Upper lobe of left lung (tissue), 6 donors: ENCODE measurements at regions not wholly inside any gene's neighbourhood (a gene's known extent, or its start where the extent isn't known, plus 50 kb on each side); places are given as distances from the start of the nearest gene placed in this dataset.

Experiments
- ATAC-seq, 2 donors: fragments of 200-7000 bp; cut with Tn5 transposase; one replicate each; pipeline ENCODE4 v1.9.1; 2022; ENCODE audit warnings: mild to moderate bottlenecking in 2 of 2, moderate library complexity in 2 of 2; ENCODE audit not compliant: low FRiP score in 2 of 2
- DNase-seq, 2 donors: peaks; one replicate each; pipeline ENCODE4 v3.0.0-alpha.2; 2019 to 2020
- H3K27ac ChIP-seq, 4 donors: fragments of 200-600 bp; sonication (generic); one replicate each; pipeline ENCODE4 v1.5.1; 2016 to 2019
- H3K27me3 ChIP-seq, 4 donors: fragments of 200-600 bp; sonication (generic); one replicate each; pipeline ENCODE4 v1.5.1; 2017 to 2019
- H3K36me3 ChIP-seq, 4 donors: fragments of 200-600 bp; sonication (generic); one replicate each; pipeline ENCODE4 v1.5.1; 2016 to 2019
- H3K4me1 ChIP-seq, 4 donors: fragments of 200-600 bp; sonication (generic); one replicate each; pipeline ENCODE4 v1.5.1; 2018 to 2019
- H3K4me3 ChIP-seq, 4 donors: fragments of 200-600 bp; sonication (generic); one replicate each; pipeline ENCODE4 v1.5.1; 2017 to 2019; ENCODE audit warnings: mild to moderate bottlenecking in 2 of 4, moderate library complexity in 1 of 4
- H3K9me3 ChIP-seq, 4 donors: fragments of 200-600 bp; sonication (generic); one replicate each; pipeline ENCODE4 v1.5.1; 2018 to 2019
- CTCF ChIP-seq, 6 experiments: fragments of 450-650 bp in 4 of 6; fragments of 200-600 bp in 2 of 6; sonication (generic) in 2 of 6; IDR thresholded peaks; one replicate each; pipeline ENCODE4 v1.5.1; 2016 to 2019; ENCODE audit warnings: antibody characterized with exemption in 6 of 6
- EP300 ChIP-seq, 4 donors: sonication (generic); formaldehyde crosslinking; IDR thresholded peaks; one replicate each; pipeline ENCODE4 v1.5.1; 2017; ENCODE audit warnings: antibody characterized with exemption in 4 of 4, control low read depth in 2 of 4
- POLR2A ChIP-seq, 4 donors: fragments of 450-650 bp; IDR thresholded peaks; one replicate each; pipeline ENCODE4 v1.5.1; 2016 to 2017; ENCODE audit warnings: antibody characterized with exemption in 4 of 4, mild to moderate bottlenecking in 2 of 4
- POLR2AphosphoS5 ChIP-seq, 2 donors: sonication (generic); formaldehyde crosslinking; IDR thresholded peaks; one replicate each; pipeline ENCODE4 v1.5.1; 2017; ENCODE audit warnings: antibody characterized with exemption in 2 of 2
- WGBS, 2 donors: methylation state at CpG; one replicate each; pipeline ENCODE4 v1.1.5; 2017 to 2018; 5-methylcytosine and 5-hydroxymethylcytosine counted together
- donor health status: DM: no; HTN: no; CAD: no; lungs with moderate emphysema.
- donor health status: DM: no; HTN: yes; CAD: no; lungs with severe emphysema.

GRCh38 chr20:56974499-56975250 is 291.8 kb downstream of the BMP7 start:
- ATAC-seq = peak in 1 of 2 donors; percentile 38
- TF ChIP-seq EP300 (IDR thresholded peaks at IDR 0.05) = no peak
- peak in 3 of 6 experiments; percentile 31 to 52 (median 34) for TF ChIP-seq CTCF (IDR thresholded peaks at IDR 0.05)
- H3K9me3 ChIP-seq = no peaks in the 10 kb centered on the region
- H3K4me3 ChIP-seq = no peak overlapping the region
- H3K27ac ChIP-seq = no peak overlapping the region
- H3K36me3 ChIP-seq = no peaks in the 10 kb centered on the region
- DNase-seq = peak in 1 of 2 donors; percentile 36
- H3K27me3 ChIP-seq = peaks cover 0 to 5% (median 0%) of the 10 kb centered on the region in 4 donors
- no peaks in the 10 kb centered on the region for H3K4me1 ChIP-seq
- WGBS, 2 donors = 14 to 17% methylated on average over 20 to 21 of the region's 21 CpGs

GRCh38 chr20:56975838-56976237 is 290.6 kb downstream of the BMP7 start:
- TF ChIP-seq POLR2AphosphoS5 (IDR thresholded peaks at IDR 0.05) (no peak), CTCF (IDR thresholded peaks at IDR 0.05) (no peak), EP300 (IDR thresholded peaks at IDR 0.05) (no peak), POLR2A (IDR thresholded peaks at IDR 0.05) (no peak)
- H3K27me3 ChIP-seq = peaks cover 0 to 5% (median 0%) of the 10 kb centered on the region in 4 donors
- WGBS, 2 donors = 80 to 90% methylated on average over 2 of the region's 2 CpGs

GRCh38 chr20:56976336-56976735 is 290.1 kb downstream of the BMP7 start:
- no peak overlapping the region for H3K4me3 ChIP-seq
- no peaks in the 10 kb centered on the region for H3K4me1 ChIP-seq
- DNase-seq (no peak), ATAC-seq (no peak)
- H3K27ac ChIP-seq = no peak overlapping the region
- H3K36me3 ChIP-seq = no peaks in the 10 kb centered on the region
- H3K27me3 ChIP-seq = peaks cover 0 to 5% (median 0%) of the 10 kb centered on the region in 4 donors
- no peaks in the 10 kb centered on the region for H3K9me3 ChIP-seq
- no peak for TF ChIP-seq POLR2AphosphoS5 (IDR thresholded peaks at IDR 0.05)
- no peak for TF ChIP-seq POLR2A (IDR thresholded peaks at IDR 0.05)
- no peak for TF ChIP-seq CTCF (IDR thresholded peaks at IDR 0.05)
- no peak for TF ChIP-seq EP300 (IDR thresholded peaks at IDR 0.05)
- WGBS, 2 donors = 72 to 74% methylated on average over 10 of the region's 10 CpGs

More at GRCh38 chr20:56975838-56976237, 290.6 kb downstream of the BMP7 start:
- Histone ChIP-seq H3K27ac (no peak overlapping the region), H3K9me3 (no peaks in the 10 kb centered on the region), H3K36me3 (no peaks in the 10 kb centered on the region), H3K4me3 (no peak overlapping the region), H3K4me1 (no peaks in the 10 kb centered on the region)
- no peak for ATAC-seq
- no peak for DNase-seq

- no peak for ATAC-seq
- TF ChIP-seq POLR2AphosphoS5 (IDR thresholded peaks at IDR 0.05) = no peak
Measured at GRCh38 chr20:56978475-56978874, 288.0 kb downstream of the BMP7 start.

GRCh38 chr20:56979125-56979524 is 287.3 kb downstream of the BMP7 start:
- Histone ChIP-seq H3K36me3 (no peaks in the 10 kb centered on the region), H3K27ac (no peak overlapping the region), H3K27me3 (peaks cover 0 to 5% (median 0%) of the 10 kb centered on the region in 4 donors), H3K4me1 (no peaks in the 10 kb centered on the region), H3K4me3 (no peak overlapping the region), H3K9me3 (peaks cover 0 to 5% (median 0%) of the 10 kb centered on the region in 4 donors)
- ATAC-seq = no peak
- TF ChIP-seq EP300 (IDR thresholded peaks at IDR 0.05) (no peak), CTCF (IDR thresholded peaks at IDR 0.05) (no peak), POLR2A (IDR thresholded peaks at IDR 0.05) (no peak), POLR2AphosphoS5 (IDR thresholded peaks at IDR 0.05) (no peak)
- 60 to 65% methylated on average over 5 of the region's 5 CpGs for WGBS, 2 donors
- DNase-seq = no peak

More at GRCh38 chr20:56978475-56978874, 288.0 kb downstream of the BMP7 start:
- no peak for DNase-seq
- Histone ChIP-seq H3K27me3 (peaks cover 0 to 5% (median 0%) of the 10 kb centered on the region in 4 donors), H3K4me3 (no peak overlapping the region), H3K4me1 (no peaks in the 10 kb centered on the region), H3K27ac (no peak overlapping the region), H3K9me3 (no peaks in the 10 kb centered on the region), H3K36me3 (no peaks in the 10 kb centered on the region)
- 75 to 83% methylated on average over 12 to 13 of the region's 13 CpGs for WGBS, 2 donors
